Upper lobe of left lung (tissue), 4 donors: ENCODE measurements at regions not wholly inside any gene's neighbourhood (a gene's known extent, or its start where the extent isn't known, plus 50 kb on each side); places are given as distances from the start of the nearest gene placed in this dataset.
"Not testable (repeated sequence)": the region's sequence is repeated elsewhere in the genome, so short reads cannot be mapped to it uniquely, and the experiment has no call there.

Experiments used
- CTCF ChIP-seq, 6 experiments: fragments of 450-650 bp in 4 of 6; fragments of 200-600 bp in 2 of 6; sonication (generic) in 2 of 6; IDR thresholded peaks; one replicate each; pipeline ENCODE4 v1.5.1; 2016 to 2019; ENCODE audit warnings: antibody characterized with exemption in 6 of 6
- POLR2AphosphoS5 ChIP-seq, 2 donors: sonication (generic); formaldehyde crosslinking; IDR thresholded peaks; one replicate each; pipeline ENCODE4 v1.5.1; 2017; ENCODE audit warnings: antibody characterized with exemption in 2 of 2

- not testable (repeated sequence) for TF ChIP-seq POLR2AphosphoS5, CTCF (IDR thresholded peaks at IDR 0.05)
These were observed 395.3 kb downstream of the CDY2B start for GRCh38 chrY:17484763-17485162.
